ENCODE measurements at regions not wholly inside any gene's neighbourhood (a gene's known extent, or its start where the extent isn't known, plus 50 kb on each side); places are given as distances from the start of the nearest gene placed in this dataset.

GRCh38 chr5:92559781-92560180 is 1021.2 kb downstream of the NR2F1-AS1 start:
- Histone ChIP-seq H3K9me2 (replicated peaks; ENCODE audit: low read depth, low read length) (no peaks in the 10 kb centered on the region), H4K20me1 (ENCODE audit: insufficient read depth, low read length, poor library complexity, severe bottlenecking) (no peaks in the 10 kb centered on the region), H3K9ac (ENCODE audit: low read depth, low read length, poor library complexity, severe bottlenecking) (no peak overlapping the region), H3K9me3 (ENCODE audit: insufficient read depth, low read depth, low read length) (no peaks in the 10 kb centered on the region), H3K4me1 (ENCODE audit: insufficient read depth, low read length, poor library complexity, severe bottlenecking) (no peaks in the 10 kb centered on the region), H3K4me2 (ENCODE audit: low read depth, low read length, poor library complexity, severe bottlenecking) (no peak overlapping the region), H3K4me3 (ENCODE audit: low read length, poor library complexity, severe bottlenecking) (no peak overlapping the region), H3K36me3 (ENCODE audit: insufficient read depth, low read length) (no peaks in the 10 kb centered on the region), H3K79me2 (ENCODE audit: insufficient read depth, low read length) (no peaks in the 10 kb centered on the region), H2AFZ (ENCODE audit: low read length) (no peak overlapping the region), H3F3A (ENCODE audit: low read depth) (no peaks in the 10 kb centered on the region), H3K27me3 (ENCODE audit: insufficient read depth, low read length, poor library complexity, severe bottlenecking) (no peaks in the 10 kb centered on the region)
- no peak for TF ChIP-seq EZH2phosphoT487 (IDR thresholded peaks at IDR 0.05; ENCODE audit: borderline replicate concordance)
- TF ChIP-seq CTCF (conservative IDR thresholded peaks at IDR 0.05; ENCODE audit: low read length): no peak

GRCh38 chr5:92559331-92559730 is 1021.7 kb downstream of the NR2F1-AS1 start:
- Histone ChIP-seq H3K9ac (ENCODE audit: low read depth, low read length, poor library complexity, severe bottlenecking) (no peak overlapping the region), H3F3A (ENCODE audit: low read depth) (no peaks in the 10 kb centered on the region), H3K4me2 (ENCODE audit: low read depth, low read length, poor library complexity, severe bottlenecking) (no peak overlapping the region), H3K4me3 (ENCODE audit: low read length, poor library complexity, severe bottlenecking) (no peak overlapping the region), H2AFZ (ENCODE audit: low read length) (no peak overlapping the region), H3K36me3 (ENCODE audit: insufficient read depth, low read length) (no peaks in the 10 kb centered on the region), H3K79me2 (ENCODE audit: insufficient read depth, low read length) (no peaks in the 10 kb centered on the region), H3K27me3 (ENCODE audit: insufficient read depth, low read length, poor library complexity, severe bottlenecking) (no peaks in the 10 kb centered on the region), H3K4me1 (ENCODE audit: insufficient read depth, low read length, poor library complexity, severe bottlenecking) (no peaks in the 10 kb centered on the region), H3K9me3 (ENCODE audit: insufficient read depth, low read depth, low read length) (no peaks in the 10 kb centered on the region), H4K20me1 (ENCODE audit: insufficient read depth, low read length, poor library complexity, severe bottlenecking) (no peaks in the 10 kb centered on the region), H3K9me2 (replicated peaks; ENCODE audit: low read depth, low read length) (no peaks in the 10 kb centered on the region)
- no peak for TF ChIP-seq EZH2phosphoT487 (IDR thresholded peaks at IDR 0.05; ENCODE audit: borderline replicate concordance)
- TF ChIP-seq CTCF (conservative IDR thresholded peaks at IDR 0.05; ENCODE audit: low read length): no peak

- Histone ChIP-seq H3K9me2 (replicated peaks; ENCODE audit: low read depth, low read length) (no peaks in the 10 kb centered on the region), H3K4me2 (ENCODE audit: low read depth, low read length, poor library complexity, severe bottlenecking) (no peak overlapping the region), H3K4me3 (ENCODE audit: low read length, poor library complexity, severe bottlenecking) (no peak overlapping the region), H3K79me2 (ENCODE audit: insufficient read depth, low read length) (no peaks in the 10 kb centered on the region), H3F3A (ENCODE audit: low read depth) (no peaks in the 10 kb centered on the region), H3K9me3 (ENCODE audit: insufficient read depth, low read depth, low read length) (no peaks in the 10 kb centered on the region), H3K27me3 (ENCODE audit: insufficient read depth, low read length, poor library complexity, severe bottlenecking) (no peaks in the 10 kb centered on the region), H3K36me3 (ENCODE audit: insufficient read depth, low read length) (no peaks in the 10 kb centered on the region), H4K20me1 (ENCODE audit: insufficient read depth, low read length, poor library complexity, severe bottlenecking) (no peaks in the 10 kb centered on the region), H2AFZ (ENCODE audit: low read length) (no peak overlapping the region), H3K9ac (ENCODE audit: low read depth, low read length, poor library complexity, severe bottlenecking) (no peak overlapping the region), H3K4me1 (ENCODE audit: insufficient read depth, low read length, poor library complexity, severe bottlenecking) (no peaks in the 10 kb centered on the region)
- TF ChIP-seq CTCF (conservative IDR thresholded peaks at IDR 0.05; ENCODE audit: low read length) (no peak), EZH2phosphoT487 (IDR thresholded peaks at IDR 0.05; ENCODE audit: borderline replicate concordance) (no peak)
These were observed 1024.3 kb downstream of the NR2F1-AS1 start for GRCh38 chr5:92556747-92557146.

All from Loucy (cell line).